HL-60/S4 (cell line): ENCODE measurements at regions not wholly inside any gene's neighbourhood (a gene's known extent, or its start where the extent isn't known, plus 50 kb on each side); places are given as distances from the start of the nearest gene placed in this dataset.
"Not testable (repeated sequence)": the region's sequence is repeated elsewhere in the genome, so short reads cannot be mapped to it uniquely, and the experiment has no call there.

Experiments
- in situ Hi-C: fragments of 300-500 bp; cut with MboI; formaldehyde crosslinking; loops from 2 replicates; pipeline ENCODE4 v1.14.3; 2022; ENCODE audit warnings: low sequenced_read_pairs

DNA sequence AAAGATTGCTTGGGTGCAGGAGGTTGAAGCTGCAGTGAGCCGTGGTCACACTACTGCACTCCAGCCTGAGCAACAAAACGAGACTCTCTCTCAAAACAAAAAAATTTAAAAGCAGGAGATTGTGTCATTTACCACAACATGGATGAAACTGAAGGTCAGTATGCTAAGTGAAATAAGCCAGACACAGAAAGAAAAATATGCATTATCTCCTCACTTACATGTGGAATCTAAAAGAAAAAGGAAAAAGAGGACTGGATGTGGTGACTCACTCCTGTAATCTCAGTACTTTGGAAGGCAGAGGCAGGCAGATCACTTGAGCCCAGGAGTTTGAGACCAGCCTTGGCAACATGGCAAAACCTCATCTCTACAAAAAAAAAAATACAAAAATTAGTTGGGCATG lies 146.8 kb upstream of the DAPK1 start:
- in situ Hi-C loops = no loop called here

GRCh38 chr9:87353301-87353700 lies 144.4 kb upstream of the DAPK1 start:
- in situ Hi-C loops = no loop called here

GRCh38 chr9:87354147-87354546 lies 143.5 kb upstream of the DAPK1 start:
- in situ Hi-C loops = no loop called here

DNA sequence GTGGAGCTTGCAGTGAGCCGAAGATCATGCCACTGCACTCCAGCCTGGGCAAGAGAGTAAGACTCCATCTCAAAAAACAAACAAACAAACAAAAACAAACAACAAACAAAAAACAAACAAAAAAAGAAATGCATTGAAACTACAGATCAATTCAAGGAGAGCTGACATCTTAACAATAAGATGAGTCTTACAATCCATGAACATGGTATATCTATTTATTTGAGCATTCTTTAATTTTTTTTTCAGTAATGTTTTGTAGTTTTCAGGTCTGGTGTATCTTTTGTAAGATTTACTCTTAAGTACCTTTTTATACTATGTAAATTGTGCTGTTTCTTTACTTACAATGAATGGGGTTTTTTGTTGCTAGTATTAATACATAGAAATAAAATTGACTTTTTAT lies 140.1 kb upstream of the DAPK1 start:
- in situ Hi-C loops = no loop called here

GRCh38 chr9:87359264-87359663 lies 138.4 kb upstream of the DAPK1 start:
- in situ Hi-C loops = no loop called here

DNA sequence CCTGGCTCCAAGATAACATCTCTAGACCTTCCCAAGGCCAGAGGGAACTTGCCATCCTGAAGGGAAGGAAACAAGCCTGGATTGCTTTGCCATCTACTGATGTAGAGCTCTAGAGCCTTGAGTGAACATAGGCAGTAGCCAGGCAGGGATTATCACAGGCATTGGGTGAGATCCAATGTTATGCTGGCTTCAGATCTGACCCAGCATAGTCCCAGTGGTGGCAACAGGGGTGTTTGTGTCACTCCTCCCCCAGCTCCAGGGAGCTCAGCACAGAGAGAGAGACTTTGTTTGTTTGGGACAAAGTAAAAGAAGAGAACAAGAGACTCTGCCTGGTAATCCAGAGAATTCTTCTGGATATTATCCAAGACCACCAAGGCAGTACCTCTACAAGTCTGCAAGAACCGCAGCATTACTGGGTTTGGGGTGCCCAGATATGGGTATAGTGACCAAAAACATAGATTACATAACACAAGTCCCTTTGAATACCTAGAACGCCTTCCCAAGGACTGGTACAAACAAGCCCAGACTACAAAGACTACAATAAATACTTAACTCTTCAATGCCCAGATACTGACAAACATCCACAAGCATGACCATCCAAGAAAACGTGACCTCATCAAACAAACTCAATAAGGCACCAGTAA lies 137.6 kb upstream of the DAPK1 start:
- in situ Hi-C loops = no loop called here

DNA sequence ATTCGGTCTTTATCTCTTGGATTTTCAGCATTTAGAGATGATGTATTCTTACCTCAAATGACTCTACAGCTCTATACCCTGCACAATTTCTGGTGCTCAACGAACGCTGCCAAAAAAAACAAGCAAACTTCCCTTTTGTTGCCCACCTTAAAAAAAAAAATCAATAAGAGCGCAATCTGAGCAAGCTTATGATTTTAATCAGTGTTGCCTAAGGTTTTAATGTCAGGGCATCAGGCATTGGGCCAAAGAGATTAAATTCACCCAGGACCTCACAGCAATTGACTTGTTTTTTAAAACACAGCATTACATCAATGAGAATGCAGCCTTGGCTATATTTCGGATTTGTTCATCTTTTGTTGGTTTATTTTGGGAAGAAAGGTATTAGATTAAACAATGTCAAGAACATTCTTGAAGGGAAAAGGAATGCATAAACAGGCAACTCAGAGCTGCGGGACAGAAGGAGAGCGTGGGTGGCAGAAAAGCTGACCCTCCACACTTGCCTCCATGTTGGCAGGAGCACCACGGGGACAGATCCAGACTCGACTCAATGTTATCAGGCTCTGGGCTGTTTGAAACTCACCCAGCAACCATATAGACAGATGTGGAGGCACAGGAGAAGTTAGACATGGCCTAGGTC lies 127.5 kb upstream of the DAPK1 start:
- in situ Hi-C loops = no loop called here

GRCh38 chr9:87371795-87372355 lies 125.8 kb upstream of the DAPK1 start:
- in situ Hi-C loops = no loop called here

- in situ Hi-C loops = no loop called here
These were observed 125.3 kb upstream of the DAPK1 start for GRCh38 chr9:87372356-87372851.

DNA sequence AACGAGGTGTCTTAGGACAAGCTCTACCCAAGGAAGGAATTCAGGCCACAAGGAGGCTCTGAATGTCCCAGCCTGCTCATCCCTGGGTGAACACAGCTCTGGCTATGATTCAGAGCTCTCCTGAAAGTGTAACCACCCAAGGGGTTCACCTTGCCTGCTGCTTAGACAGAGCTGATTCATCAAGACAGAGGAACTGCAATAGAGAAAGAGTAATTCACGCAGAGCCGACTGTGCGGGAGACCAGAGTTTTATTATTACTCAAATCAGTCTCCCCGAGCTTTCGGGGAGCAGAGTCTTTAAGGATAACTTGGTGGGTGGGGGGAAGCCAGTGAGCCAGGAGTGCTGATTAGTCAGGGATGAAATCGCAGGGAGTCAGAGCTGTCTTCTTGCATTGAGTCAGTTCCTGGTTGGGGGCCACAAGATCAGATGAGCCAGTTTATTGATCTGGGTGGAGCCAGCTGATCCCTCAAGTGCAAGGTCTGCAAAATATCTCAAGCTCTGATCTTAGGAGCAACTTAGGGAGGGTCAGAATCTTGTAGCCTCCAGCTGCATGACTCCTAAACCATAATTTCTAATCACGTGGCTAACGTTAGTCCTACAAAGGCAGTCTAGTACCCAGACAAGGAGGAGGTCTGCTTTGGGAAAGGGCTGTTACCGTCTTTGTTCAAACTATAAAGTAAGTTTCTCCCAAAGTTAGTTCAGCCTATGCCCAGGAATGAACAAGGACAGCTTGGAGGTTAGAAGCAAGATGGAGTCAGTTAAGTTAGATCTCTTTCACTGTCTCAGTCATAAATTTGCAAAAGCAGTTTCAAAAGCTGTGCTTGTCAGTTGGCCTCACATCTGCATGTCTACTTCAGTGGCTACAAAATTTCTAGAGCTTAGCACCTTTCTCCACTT lies 123.4 kb upstream of the DAPK1 start:
- in situ Hi-C loops = not testable (repeated sequence)

DNA sequence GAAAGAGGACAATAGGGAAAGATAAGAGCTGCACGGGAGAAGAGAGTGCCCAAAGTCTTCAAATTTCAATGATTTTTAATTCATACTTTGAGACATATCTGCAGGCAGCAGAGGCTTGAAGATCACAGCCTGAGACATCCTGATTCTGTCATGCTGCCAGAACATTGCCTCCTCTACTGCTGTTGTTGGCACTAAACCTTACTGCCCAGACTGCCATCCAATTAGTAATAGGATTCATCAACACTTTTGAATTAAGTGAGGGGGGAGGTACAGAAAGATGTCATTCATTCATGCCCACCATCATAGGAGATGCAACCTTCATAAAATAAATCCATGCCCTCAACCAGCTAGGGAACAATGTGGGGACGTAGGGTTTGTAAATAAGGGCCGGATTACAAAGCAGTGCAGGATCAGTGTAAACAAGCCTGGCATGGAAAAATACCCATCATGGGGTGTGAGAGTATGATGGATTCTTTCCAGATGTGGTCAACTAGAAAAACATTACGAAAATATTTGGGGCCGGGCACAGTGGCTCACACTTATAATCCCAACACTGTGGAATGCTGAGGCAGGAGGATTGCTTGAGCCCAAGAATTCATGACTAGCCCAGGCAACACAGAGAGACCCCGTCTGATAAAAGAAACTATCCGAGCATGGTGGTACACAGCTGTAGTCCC lies 122.1 kb upstream of the DAPK1 start:
- in situ Hi-C loops = no loop called here

DNA sequence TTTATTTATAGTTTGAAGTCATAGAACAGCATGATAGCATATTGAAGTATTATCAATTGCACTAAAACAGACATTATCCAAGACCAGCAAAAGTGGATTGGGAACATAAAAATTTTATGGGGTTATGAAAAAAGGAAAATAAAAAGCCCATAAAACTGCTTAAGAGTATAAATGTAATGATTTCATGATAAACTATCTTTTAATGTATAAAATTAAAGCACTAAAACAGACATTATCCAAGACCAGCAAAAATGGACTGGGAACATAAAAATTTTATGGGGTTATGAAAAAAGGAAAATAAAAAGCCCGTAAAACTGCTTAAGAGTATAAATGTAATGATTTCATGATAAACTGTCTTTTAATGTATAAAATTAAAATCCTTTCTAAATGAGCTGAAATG lies 119.0 kb upstream of the DAPK1 start:
- in situ Hi-C loops = no loop called here

- in situ Hi-C loops = no loop called here
These were observed 118.4 kb upstream of the DAPK1 start for GRCh38 chr9:87379300-87379699.

- in situ Hi-C loops = no loop called here
These were observed 116.5 kb upstream of the DAPK1 start for GRCh38 chr9:87381050-87381711.

DNA sequence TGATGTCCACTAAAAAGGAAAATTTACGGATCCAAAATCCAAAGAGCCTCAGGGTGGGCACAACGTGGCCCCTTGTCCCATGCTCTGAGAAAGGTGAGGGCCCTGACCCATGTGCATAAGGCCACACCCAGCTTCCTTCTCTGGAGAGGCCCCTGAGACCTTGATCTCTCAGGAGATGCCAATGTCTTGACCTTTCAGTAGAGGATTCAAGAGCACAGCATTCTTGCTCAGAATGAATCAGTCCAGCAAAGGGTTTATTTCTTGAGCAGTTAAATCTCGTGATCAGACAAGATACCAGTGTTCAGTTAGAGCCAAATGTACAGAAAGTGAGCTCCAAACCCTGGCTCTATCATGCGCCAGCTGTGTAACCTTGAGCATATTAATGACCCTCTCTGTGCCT lies 115.9 kb upstream of the DAPK1 start:
- in situ Hi-C loops = no loop called here

DNA sequence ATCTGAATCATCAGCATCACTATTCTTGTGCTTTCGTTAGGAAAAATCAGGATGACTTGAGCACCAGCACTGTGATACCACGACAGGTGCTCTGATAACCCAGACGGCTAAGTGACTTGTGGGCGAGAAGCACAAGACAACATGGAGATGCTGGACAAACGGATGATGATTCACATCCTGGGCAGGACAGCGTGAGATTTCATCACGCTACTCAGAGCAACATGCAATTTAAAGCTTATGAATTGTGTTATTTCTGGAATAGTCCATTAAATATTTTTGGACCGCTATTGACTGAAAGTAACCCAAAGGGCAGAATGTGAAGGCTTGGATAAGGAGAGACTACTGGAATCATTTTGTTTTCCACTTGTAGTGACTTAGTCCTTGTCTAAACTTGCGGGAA lies 114.8 kb upstream of the DAPK1 start:
- in situ Hi-C loops = no loop called here

- in situ Hi-C loops = no loop called here
These were observed 114.1 kb upstream of the DAPK1 start for GRCh38 chr9:87383344-87384150.

GRCh38 chr9:87386490-87387025 lies 111.1 kb upstream of the DAPK1 start:
- in situ Hi-C loops = no loop called here

DNA sequence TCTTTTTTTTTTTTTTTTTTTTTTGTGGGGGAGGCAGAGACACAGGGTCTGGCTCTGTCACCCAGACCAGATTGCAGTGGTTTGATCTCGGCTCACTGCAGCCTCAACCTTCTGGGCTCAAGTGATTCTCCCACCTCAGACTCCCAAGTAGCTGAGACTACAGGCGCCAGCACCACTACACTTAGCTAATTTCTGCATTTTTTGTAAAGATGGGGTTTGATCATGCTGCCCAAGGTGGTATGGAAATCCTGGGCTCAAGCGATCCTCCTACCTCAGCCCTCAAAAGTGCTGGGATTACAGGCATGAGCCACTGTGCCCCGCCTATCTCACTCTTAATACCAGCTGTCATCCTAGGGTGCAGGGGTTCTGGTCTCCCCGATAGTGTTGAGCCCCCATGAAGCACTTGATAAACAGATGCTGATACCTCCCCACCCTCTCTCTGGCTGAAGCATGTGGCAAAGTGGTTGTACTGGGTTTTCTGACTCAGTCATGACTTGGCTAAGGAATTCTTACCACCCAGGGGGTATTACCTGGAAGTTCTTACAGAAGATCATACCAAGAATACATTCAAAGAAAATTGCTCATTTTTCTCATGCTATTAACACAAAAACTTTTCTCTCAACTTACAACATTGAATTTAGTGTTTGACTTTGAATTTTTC lies 110.2 kb upstream of the DAPK1 start:
- in situ Hi-C loops = no loop called here
